Tibial nerve (tissue), 4 donors: ENCODE measurements at regions not wholly inside any gene's neighbourhood (a gene's known extent, or its start where the extent isn't known, plus 50 kb on each side); places are given as distances from the start of the nearest gene placed in this dataset.

ENCODE experiments used
- DNase-seq, 2 donors: peaks; one replicate each; pipeline ENCODE4 v3.0.0-alpha.2; 2019; ENCODE audit warnings: low spot score in 2 of 2
- H3K27ac ChIP-seq, 4 donors: fragments of 200-600 bp; sonication (generic) in 3 of 4; one replicate each; pipeline ENCODE4 v1.5.1; 2017 to 2019; ENCODE audit warnings: mild to moderate bottlenecking in 1 of 4
- H3K27me3 ChIP-seq, 2 donors: fragments of 200-600 bp; sonication (generic) in 1 of 2; one replicate each; pipeline versions ENCODE4 v1.5.1 to v1.6.0; 2017 to 2019
- H3K36me3 ChIP-seq, 3 donors: fragments of 200-600 bp; sonication (generic); one replicate each; pipeline ENCODE4 v1.5.1; 2018 to 2019
- H3K4me1 ChIP-seq, 4 donors: fragments of 200-600 bp; sonication (generic) in 3 of 4; one replicate each; pipeline ENCODE4 v1.5.1; 2017 to 2019
- H3K4me3 ChIP-seq, 4 donors: fragments of 200-600 bp; sonication (generic) in 3 of 4; one replicate each; pipeline ENCODE4 v1.5.1; 2017 to 2019; ENCODE audit warnings: mild to moderate bottlenecking in 1 of 4, moderate library complexity in 1 of 4
- H3K9me3 ChIP-seq, 4 donors: fragments of 200-600 bp; sonication (generic) in 3 of 4; one replicate each; pipeline ENCODE4 v1.5.1; 2017 to 2019
- EP300 ChIP-seq, 2 donors: sonication (generic); formaldehyde crosslinking; IDR thresholded peaks; one replicate each; pipeline ENCODE4 v1.6.1; 2017; ENCODE audit warnings: antibody characterized with exemption in 2 of 2, mild to moderate bottlenecking in 1 of 2
- POLR2A ChIP-seq, 2 donors: fragments of 450-650 bp; IDR thresholded peaks; one replicate each; pipeline ENCODE4 v1.6.1; 2017; ENCODE audit warnings: antibody characterized with exemption in 2 of 2, mild to moderate bottlenecking in 2 of 2, moderate library complexity in 2 of 2
- WGBS, 2 donors: methylation state at CpG; one replicate each; pipeline ENCODE4 v1.1.5; 2018; 5-methylcytosine and 5-hydroxymethylcytosine counted together
- TF ChIP-seq, protein P1 (sequence below), 5 experiments: fragments of 200-600 bp in 3 of 5; fragments of 450-650 bp in 2 of 5; sonication (generic) in 3 of 5; IDR thresholded peaks; one replicate each; pipeline ENCODE4 v1.5.1; 2016 to 2019; ENCODE audit warnings: antibody characterized with exemption in 5 of 5, mild to moderate bottlenecking in 3 of 5, moderate library complexity in 2 of 5

DNA sequence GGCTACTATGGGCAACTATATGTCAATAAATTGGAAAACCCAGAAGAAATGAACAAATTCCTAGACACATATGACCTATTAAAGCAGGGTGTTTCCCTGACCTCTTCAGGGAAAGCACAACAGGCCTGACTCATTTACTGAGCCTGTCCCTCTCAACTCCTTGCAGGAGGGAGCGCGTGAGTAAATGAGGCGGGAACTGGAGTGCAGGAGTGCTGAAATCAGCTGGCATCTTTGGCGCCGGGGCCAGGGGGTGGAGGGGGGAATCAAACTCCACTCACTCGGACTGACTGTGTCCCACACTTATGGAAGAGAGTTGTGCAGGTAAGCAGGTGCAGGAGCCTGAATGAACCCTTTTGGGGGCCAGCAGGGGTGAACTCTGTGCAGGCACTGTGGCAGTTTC, 671.2 kb upstream of the PTCHD4 start:
- Histone ChIP-seq H3K36me3 (no peaks in the 10 kb centered on the region), H3K4me1 (no peaks in the 10 kb centered on the region), H3K9me3 (no peaks in the 10 kb centered on the region), H3K27me3 (no peaks in the 10 kb centered on the region), H3K4me3 (no peak overlapping the region), H3K27ac (no peak overlapping the region)
- no peak for DNase-seq
- TF ChIP-seq POLR2A (IDR thresholded peaks at IDR 0.05), result no peak
- TF ChIP-seq, protein P1, sequence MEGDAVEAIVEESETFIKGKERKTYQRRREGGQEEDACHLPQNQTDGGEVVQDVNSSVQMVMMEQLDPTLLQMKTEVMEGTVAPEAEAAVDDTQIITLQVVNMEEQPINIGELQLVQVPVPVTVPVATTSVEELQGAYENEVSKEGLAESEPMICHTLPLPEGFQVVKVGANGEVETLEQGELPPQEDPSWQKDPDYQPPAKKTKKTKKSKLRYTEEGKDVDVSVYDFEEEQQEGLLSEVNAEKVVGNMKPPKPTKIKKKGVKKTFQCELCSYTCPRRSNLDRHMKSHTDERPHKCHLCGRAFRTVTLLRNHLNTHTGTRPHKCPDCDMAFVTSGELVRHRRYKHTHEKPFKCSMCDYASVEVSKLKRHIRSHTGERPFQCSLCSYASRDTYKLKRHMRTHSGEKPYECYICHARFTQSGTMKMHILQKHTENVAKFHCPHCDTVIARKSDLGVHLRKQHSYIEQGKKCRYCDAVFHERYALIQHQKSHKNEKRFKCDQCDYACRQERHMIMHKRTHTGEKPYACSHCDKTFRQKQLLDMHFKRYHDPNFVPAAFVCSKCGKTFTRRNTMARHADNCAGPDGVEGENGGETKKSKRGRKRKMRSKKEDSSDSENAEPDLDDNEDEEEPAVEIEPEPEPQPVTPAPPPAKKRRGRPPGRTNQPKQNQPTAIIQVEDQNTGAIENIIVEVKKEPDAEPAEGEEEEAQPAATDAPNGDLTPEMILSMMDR (IDR thresholded peaks at IDR 0.05), result no peak
- TF ChIP-seq EP300 (IDR thresholded peaks at IDR 0.05), result no peak
- WGBS, 2 donors, result 75 to 85% methylated on average over 6 of the region's 6 CpGs

DNA sequence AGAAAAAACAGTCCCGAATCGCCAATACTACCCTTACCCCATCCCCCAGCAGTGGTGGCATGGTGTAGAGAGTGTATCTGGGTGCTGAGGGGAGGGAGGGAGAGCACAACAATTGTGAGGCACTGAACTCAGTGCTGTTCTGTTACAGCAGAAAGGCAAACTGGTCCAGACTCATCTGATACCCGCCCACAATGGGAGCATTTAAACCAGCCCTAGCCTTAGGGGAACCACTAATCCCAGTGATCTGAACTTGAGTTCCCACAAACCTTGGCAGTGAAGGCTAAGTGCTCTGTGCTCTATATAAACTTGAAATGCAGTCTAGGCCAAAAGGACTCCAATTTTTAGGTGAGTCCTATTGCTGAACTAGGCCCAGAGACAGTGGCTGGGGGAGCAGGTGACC, 666.4 kb upstream of the PTCHD4 start:
- H3K27me3 ChIP-seq, result no peaks in the 10 kb centered on the region
- no peak for DNase-seq
- no peak overlapping the region for H3K27ac ChIP-seq
- 89% methylated on average over 3 of the region's 3 CpGs for WGBS, 2 donors
- H3K4me1 ChIP-seq, result no peaks in the 10 kb centered on the region
- no peaks in the 10 kb centered on the region for H3K36me3 ChIP-seq
- H3K4me3 ChIP-seq, result no peak overlapping the region
- no peaks in the 10 kb centered on the region for H3K9me3 ChIP-seq
- no peak for TF ChIP-seq EP300 (IDR thresholded peaks at IDR 0.05)

DNA sequence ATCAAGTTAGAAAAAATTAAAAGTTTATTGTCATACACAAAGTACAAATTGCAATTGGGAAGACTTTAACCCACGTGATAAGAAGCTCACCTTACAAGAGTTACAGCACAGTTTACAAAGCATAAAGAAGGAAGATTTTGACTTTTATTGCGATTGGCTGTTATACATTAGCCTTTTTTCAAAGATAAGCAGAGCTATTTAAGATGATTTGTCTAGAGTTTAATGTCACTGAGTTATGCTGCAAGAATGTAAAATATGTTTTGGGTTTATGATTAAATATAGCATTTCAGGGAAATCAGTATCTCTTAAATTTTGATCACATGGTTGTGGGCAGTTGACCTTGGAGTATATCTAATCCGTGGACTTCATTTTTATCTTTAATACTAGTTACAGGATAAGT, 664.2 kb upstream of the PTCHD4 start:
- no peak for TF ChIP-seq EP300 (IDR thresholded peaks at IDR 0.05)
- no peaks in the 10 kb centered on the region for H3K4me1 ChIP-seq
- no peaks in the 10 kb centered on the region for H3K27me3 ChIP-seq
- no peak for DNase-seq
- no peak overlapping the region for H3K4me3 ChIP-seq
- 67 to 68% methylated on average over 3 of the region's 3 CpGs for WGBS, 2 donors
- no peaks in the 10 kb centered on the region for H3K36me3 ChIP-seq
- no peak overlapping the region for H3K27ac ChIP-seq
- H3K9me3 ChIP-seq, result no peaks in the 10 kb centered on the region

DNA sequence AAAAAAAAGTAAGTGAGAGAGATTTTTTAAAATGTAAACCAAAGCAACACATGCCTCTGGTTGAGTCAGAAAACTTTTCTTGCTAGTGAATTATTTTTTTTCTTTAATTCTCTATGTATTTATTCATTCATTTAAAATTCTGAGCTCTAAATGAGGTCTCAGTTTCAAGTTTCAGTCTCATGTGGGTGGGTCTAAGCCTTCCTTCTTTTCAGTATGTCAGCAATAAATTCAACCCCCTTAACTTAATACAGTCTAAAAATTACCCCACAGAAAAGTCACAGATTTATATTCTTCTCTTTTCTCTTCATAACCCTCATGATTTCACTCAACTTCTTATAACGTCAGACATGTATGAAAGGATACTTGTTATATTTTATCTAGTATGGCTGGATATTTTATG, 663.3 kb upstream of the PTCHD4 start:
- Histone ChIP-seq H3K4me3 (no peak overlapping the region), H3K27me3 (no peaks in the 10 kb centered on the region), H3K27ac (no peak overlapping the region), H3K4me1 (no peaks in the 10 kb centered on the region), H3K9me3 (no peaks in the 10 kb centered on the region), H3K36me3 (no peaks in the 10 kb centered on the region)
- no peak for TF ChIP-seq EP300 (IDR thresholded peaks at IDR 0.05)
- no peak for TF ChIP-seq POLR2A (IDR thresholded peaks at IDR 0.05)
- TF ChIP-seq, protein P1 (IDR thresholded peaks at IDR 0.05), result no peak
- 40 to 46% methylated on average over 1 of the region's 1 CpG for WGBS, 2 donors
- DNase-seq, result no peak

DNA sequence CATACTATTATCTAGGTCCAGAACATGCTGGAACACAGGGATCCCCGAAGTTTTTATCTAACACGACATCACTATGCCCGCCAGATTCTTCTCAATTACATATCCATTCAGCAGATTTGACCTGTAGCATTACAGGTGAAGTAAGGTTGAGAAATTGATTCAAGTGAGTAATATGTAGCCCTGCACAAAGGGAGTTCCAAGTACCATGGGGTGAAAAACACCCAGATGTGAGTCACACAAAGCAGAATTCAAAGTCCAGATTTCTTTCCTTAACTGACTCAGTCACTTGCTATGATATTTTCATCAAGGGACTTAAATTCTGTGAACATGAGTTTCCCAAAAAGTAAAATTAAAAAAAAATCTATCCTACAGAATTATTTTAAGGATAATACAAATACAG, 655.4 kb upstream of the PTCHD4 start:
- WGBS, 2 donors, result 84 to 90% methylated on average over 3 of the region's 3 CpGs
- TF ChIP-seq EP300 (IDR thresholded peaks at IDR 0.05) (no peak), POLR2A (IDR thresholded peaks at IDR 0.05) (no peak)
- TF ChIP-seq, protein P1 (IDR thresholded peaks at IDR 0.05), result no peak
- Histone ChIP-seq H3K9me3 (no peaks in the 10 kb centered on the region), H3K4me3 (no peak overlapping the region), H3K36me3 (no peaks in the 10 kb centered on the region), H3K27ac (no peak overlapping the region), H3K27me3 (no peaks in the 10 kb centered on the region), H3K4me1 (no peaks in the 10 kb centered on the region)
- no peak for DNase-seq

DNA sequence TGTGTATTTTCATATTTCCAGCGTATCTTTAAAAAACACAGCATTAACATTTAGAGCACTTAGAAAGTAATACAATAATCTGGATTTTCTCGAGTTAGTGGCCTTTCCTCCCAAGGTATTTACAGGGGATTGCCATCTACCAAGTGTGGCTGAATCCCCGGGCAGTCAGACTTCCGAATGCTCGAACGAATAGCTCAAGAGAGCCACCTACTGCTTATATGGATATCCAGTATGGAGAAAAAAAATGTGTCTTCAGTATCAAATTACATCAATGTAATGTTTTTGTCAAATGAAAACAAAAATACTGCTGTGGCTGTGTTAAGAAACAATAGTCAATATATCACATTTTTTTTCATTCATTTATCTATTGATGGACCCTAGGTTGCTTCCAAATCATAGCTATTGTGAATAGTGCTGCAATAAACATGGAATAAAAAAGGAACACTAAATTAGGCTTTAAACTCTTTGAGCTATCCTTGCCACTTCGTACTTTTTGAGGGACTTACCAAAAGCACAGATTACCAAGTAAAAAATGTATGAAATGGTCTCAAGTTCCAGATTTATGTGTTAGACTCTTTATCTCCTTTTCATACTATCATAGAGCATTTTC, 654.5 kb upstream of the PTCHD4 start:
- H3K4me3 ChIP-seq, result no peak overlapping the region
- H3K4me1 ChIP-seq, result no peaks in the 10 kb centered on the region
- no peak overlapping the region for H3K27ac ChIP-seq
- H3K36me3 ChIP-seq, result no peaks in the 10 kb centered on the region
- DNase-seq, result no peak
- no peaks in the 10 kb centered on the region for H3K9me3 ChIP-seq
- no peaks in the 10 kb centered on the region for H3K27me3 ChIP-seq
- TF ChIP-seq POLR2A (IDR thresholded peaks at IDR 0.05), result no peak
- TF ChIP-seq, protein P1 (IDR thresholded peaks at IDR 0.05), result peak in 2 of 5 experiments; percentile 27 to 31
- 6 to 8% methylated on average over 7 of the region's 7 CpGs for WGBS, 2 donors
